Body of pancreas (tissue), 4 donors: ENCODE measurements at regions not wholly inside any gene's neighbourhood (a gene's known extent, or its start where the extent isn't known, plus 50 kb on each side); places are given as distances from the start of the nearest gene placed in this dataset.

Experiments used
- ATAC-seq: fragments of 150-250 bp; one replicate; pipeline ENCODE4 v1.9.1; 2016
- DNase-seq, 4 donors: peaks; one replicate each; pipeline ENCODE4 v3.0.0-alpha.2; 2019
- H3K27ac ChIP-seq, 4 donors: fragments of 200-600 bp; sonication (generic); 1 replicate in 3 of 4; 2 replicates in 1 of 4; pipeline versions ENCODE4 v1.5.1 to v1.6.1; 2016 to 2019; ENCODE audit warnings: mild to moderate bottlenecking in 1 of 4, mixed read lengths in 1 of 4, moderate library complexity in 1 of 4
- H3K27me3 ChIP-seq, 2 donors: fragments of 200-600 bp; sonication (generic); one replicate each; pipeline ENCODE4 v1.6.0; 2016; ENCODE audit warnings: mild to moderate bottlenecking in 1 of 2
- H3K36me3 ChIP-seq, 2 donors: fragments of 200-600 bp; sonication (generic); replicated peaks in 1 of 2; 2 replicates each; pipeline ENCODE4 v1.5.1; 2016; ENCODE audit warnings: low read depth in 2 of 2; ENCODE audit not compliant: insufficient read depth in 1 of 2
- H3K4me1 ChIP-seq: fragments of 200-600 bp; sonication (generic); one replicate; pipeline ENCODE4 v1.6.0; 2016
- H3K4me3 ChIP-seq, 2 donors: fragments of 200-600 bp; sonication (generic); 1 replicate in 1 of 2; 2 replicates in 1 of 2; pipeline ENCODE4 v1.5.1; 2016 to 2019
- H3K9me3 ChIP-seq, 3 donors: fragments of 200-600 bp; sonication (generic); 1 replicate in 2 of 3; 2 replicates in 1 of 3; pipeline ENCODE4 v1.5.1; 2016
- CTCF ChIP-seq, 7 experiments: fragments of 450-650 bp in 4 of 7; fragments of 200-600 bp in 3 of 7; sonication (generic) in 3 of 7; IDR thresholded peaks; one replicate each; pipeline ENCODE4 v1.5.1; 2016 to 2019; ENCODE audit warnings: antibody characterized with exemption in 7 of 7
- POLR2A ChIP-seq, 3 donors: fragments of 450-650 bp; IDR thresholded peaks; one replicate each; pipeline ENCODE4 v1.6.1; 2016; ENCODE audit warnings: antibody characterized with exemption in 3 of 3, mild to moderate bottlenecking in 2 of 3
- WGBS, 2 donors: methylation state at CpG; one replicate each; pipeline ENCODE4 v1.1.5; 2017; 5-methylcytosine and 5-hydroxymethylcytosine counted together
- intact Hi-C: fragments of 100-400 bp; cut with DNase I; formaldehyde crosslinking; loops from one replicate; pipeline ENCODE4 v1.15.1; 2023

GRCh38 chr1:206411321-206411720 is 59.0 kb upstream of the IKBKE start:
- H3K4me1 ChIP-seq = no peaks in the 10 kb centered on the region
- H3K4me3 ChIP-seq = no peak overlapping the region
- no peaks in the 10 kb centered on the region for H3K36me3 ChIP-seq
- TF ChIP-seq POLR2A (IDR thresholded peaks at IDR 0.05) (no peak), CTCF (IDR thresholded peaks at IDR 0.05) (no peak)
- ATAC-seq = no peak
- H3K27ac ChIP-seq = no peak overlapping the region
- intact Hi-C loops = no loop called here
- no peaks in the 10 kb centered on the region for H3K9me3 ChIP-seq
- DNase-seq = no peak
- H3K27me3 ChIP-seq = no peaks in the 10 kb centered on the region
- 81% methylated on average over 3 of the region's 3 CpGs for WGBS, 2 donors

- H3K4me1 ChIP-seq = no peaks in the 10 kb centered on the region
- no peaks in the 10 kb centered on the region for H3K36me3 ChIP-seq
- intact Hi-C loops = no loop called here
- 76 to 82% methylated on average over 6 of the region's 6 CpGs for WGBS, 2 donors
- no peaks in the 10 kb centered on the region for H3K9me3 ChIP-seq
- no peak for ATAC-seq
- no peak overlapping the region for H3K27ac ChIP-seq
- no peaks in the 10 kb centered on the region for H3K27me3 ChIP-seq
- H3K4me3 ChIP-seq = no peak overlapping the region
- TF ChIP-seq CTCF (IDR thresholded peaks at IDR 0.05) (no peak), POLR2A (IDR thresholded peaks at IDR 0.05) (no peak)
- DNase-seq = no peak
These were observed 54.3 kb upstream of the IKBKE start for GRCh38 chr1:206415942-206416341.

GRCh38 chr1:206417774-206418614 is 52.3 kb upstream of the IKBKE start:
- no peaks in the 10 kb centered on the region for H3K27me3 ChIP-seq
- WGBS, 2 donors = 93% methylated on average over 7 of the region's 7 CpGs
- no peak for TF ChIP-seq CTCF (IDR thresholded peaks at IDR 0.05)
- TF ChIP-seq POLR2A (IDR thresholded peaks at IDR 0.05) = no peak
- no peaks in the 10 kb centered on the region for H3K9me3 ChIP-seq
- H3K36me3 ChIP-seq = peaks cover 0 to 2% of the 10 kb centered on the region in 2 donors
- no peaks in the 10 kb centered on the region for H3K4me1 ChIP-seq
- no peak for DNase-seq
- H3K27ac ChIP-seq = no peak overlapping the region
- intact Hi-C loops = no loop called here
- ATAC-seq = no peak
- H3K4me3 ChIP-seq = no peak overlapping the region

- H3K4me3 ChIP-seq = no peak overlapping the region
- ATAC-seq = no peak
- H3K27me3 ChIP-seq = no peaks in the 10 kb centered on the region
- TF ChIP-seq POLR2A (IDR thresholded peaks at IDR 0.05) (no peak), CTCF (IDR thresholded peaks at IDR 0.05) (no peak)
- H3K36me3 ChIP-seq = peaks cover 0 to 2% of the 10 kb centered on the region in 2 donors
- H3K27ac ChIP-seq = no peak overlapping the region
- intact Hi-C loops = no loop called here
- WGBS, 2 donors = 82 to 84% methylated on average over 2 of the region's 2 CpGs
- DNase-seq = no peak
- no peaks in the 10 kb centered on the region for H3K9me3 ChIP-seq
- H3K4me1 ChIP-seq = no peaks in the 10 kb centered on the region
These were observed 51.0 kb upstream of the IKBKE start for GRCh38 chr1:206419250-206419649.

GRCh38 chr1:206419783-206420182 is 50.5 kb upstream of the IKBKE start:
- H3K36me3 ChIP-seq = peaks cover 0 to 2% of the 10 kb centered on the region in 2 donors
- no peak overlapping the region for H3K27ac ChIP-seq
- no peak overlapping the region for H3K4me3 ChIP-seq
- WGBS, 2 donors = 85 to 88% methylated on average over 2 of the region's 2 CpGs
- no peaks in the 10 kb centered on the region for H3K9me3 ChIP-seq
- no peaks in the 10 kb centered on the region for H3K4me1 ChIP-seq
- no peak for TF ChIP-seq CTCF (IDR thresholded peaks at IDR 0.05)
- no peak for TF ChIP-seq POLR2A (IDR thresholded peaks at IDR 0.05)
- ATAC-seq (no peak), DNase-seq (no peak)
- no peaks in the 10 kb centered on the region for H3K27me3 ChIP-seq
- intact Hi-C loops = no loop called here
